A673 (cell line): ENCODE measurements at regions not wholly inside any gene's neighbourhood (a gene's known extent, or its start where the extent isn't known, plus 50 kb on each side); places are given as distances from the start of the nearest gene placed in this dataset.

Source experiments
- EZH2 ChIP-seq: fragments of 200-600 bp; sonication (generic); IDR thresholded peaks from 2 replicates; pipeline ENCODE4 v1.6.1; 2017; ENCODE audit warnings: borderline replicate concordance, low read depth, mild to moderate bottlenecking, mixed read lengths, antibody characterized with exemption, low read length; ENCODE audit not compliant: poor library complexity, severe bottlenecking
- TF ChIP-seq, protein P1 (sequence below): fragments of 300-800, 200-600 bp; sonication (generic); conservative IDR thresholded peaks from 2 replicates; pipeline ENCODE4 v1.5.1; 2017; ENCODE audit warnings: low read depth, mild to moderate bottlenecking, antibody characterized with exemption, low read length, moderate library complexity, mixed read lengths

- TF ChIP-seq EZH2, result no peak
- TF ChIP-seq, protein P1, sequence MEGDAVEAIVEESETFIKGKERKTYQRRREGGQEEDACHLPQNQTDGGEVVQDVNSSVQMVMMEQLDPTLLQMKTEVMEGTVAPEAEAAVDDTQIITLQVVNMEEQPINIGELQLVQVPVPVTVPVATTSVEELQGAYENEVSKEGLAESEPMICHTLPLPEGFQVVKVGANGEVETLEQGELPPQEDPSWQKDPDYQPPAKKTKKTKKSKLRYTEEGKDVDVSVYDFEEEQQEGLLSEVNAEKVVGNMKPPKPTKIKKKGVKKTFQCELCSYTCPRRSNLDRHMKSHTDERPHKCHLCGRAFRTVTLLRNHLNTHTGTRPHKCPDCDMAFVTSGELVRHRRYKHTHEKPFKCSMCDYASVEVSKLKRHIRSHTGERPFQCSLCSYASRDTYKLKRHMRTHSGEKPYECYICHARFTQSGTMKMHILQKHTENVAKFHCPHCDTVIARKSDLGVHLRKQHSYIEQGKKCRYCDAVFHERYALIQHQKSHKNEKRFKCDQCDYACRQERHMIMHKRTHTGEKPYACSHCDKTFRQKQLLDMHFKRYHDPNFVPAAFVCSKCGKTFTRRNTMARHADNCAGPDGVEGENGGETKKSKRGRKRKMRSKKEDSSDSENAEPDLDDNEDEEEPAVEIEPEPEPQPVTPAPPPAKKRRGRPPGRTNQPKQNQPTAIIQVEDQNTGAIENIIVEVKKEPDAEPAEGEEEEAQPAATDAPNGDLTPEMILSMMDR, result no peak
These were observed 145.1 kb downstream of the ASB1 start for GRCh38 chr2:238571661-238572372.
